ENCODE measurements at regions not wholly inside any gene's neighbourhood (a gene's known extent, or its start where the extent isn't known, plus 50 kb on each side); places are given as distances from the start of the nearest gene placed in this dataset.

DNA sequence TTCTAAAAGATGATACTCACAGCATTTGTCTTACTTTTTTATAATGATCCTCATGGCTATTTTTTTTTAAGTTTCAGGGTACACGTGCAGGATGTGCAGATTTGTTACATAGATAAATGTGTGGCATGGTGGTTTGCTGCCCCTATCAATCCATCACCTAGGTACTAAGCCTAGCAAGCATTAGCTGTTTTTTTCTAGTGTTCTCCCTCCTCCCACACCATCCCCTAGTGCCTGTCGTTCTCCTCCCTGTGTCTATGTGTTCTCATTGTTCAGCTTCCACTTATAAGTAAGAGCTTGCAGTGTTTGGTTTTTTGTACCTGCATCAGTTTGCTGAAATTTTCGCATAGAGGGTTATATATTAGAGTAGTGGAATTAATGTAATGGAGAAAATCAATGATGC is 189.1 kb upstream of the CDH12 start:
- TF ChIP-seq YY1 (IDR thresholded peaks at IDR 0.05; ENCODE audit: insufficient read depth, insufficient read length) (no peak), ZNF274 (IDR thresholded peaks at IDR 0.05; ENCODE audit: low read depth, low read length) (no peak), SUZ12 (IDR thresholded peaks at IDR 0.05; ENCODE audit: extremely low read depth, insufficient read depth, insufficient read length) (no peak)

Measured in NT2/D1 (cell line).